Karpas-422 (cell line): ENCODE measurements at regions not wholly inside any gene's neighbourhood (a gene's known extent, or its start where the extent isn't known, plus 50 kb on each side); places are given as distances from the start of the nearest gene placed in this dataset.
"Not testable (repeated sequence)": the region's sequence is repeated elsewhere in the genome, so short reads cannot be mapped to it uniquely, and the experiment has no call there.

ENCODE experiments used
- DNase-seq: peaks from one replicate; pipeline ENCODE4 v3.0.0-alpha.2; 2015
- H2AFZ ChIP-seq: fragments of 200-600 bp; sonication (generic); 2 replicates; pipeline ENCODE4 v1.6.1; 2014; ENCODE audit warnings: antibody characterized with exemption, low read length, mixed read lengths
- H3K27ac ChIP-seq: fragments of 200-600 bp; sonication (generic); 2 replicates; pipeline ENCODE4 v1.5.1; 2014; ENCODE audit warnings: mild to moderate bottlenecking, low read length, moderate library complexity
- H3K27me3 ChIP-seq: fragments of 200-600 bp; sonication (generic); 2 replicates; pipeline ENCODE4 v1.6.1; 2014; ENCODE audit warnings: low read length, mixed read lengths
- H3K36me3 ChIP-seq: fragments of 200-600 bp; sonication (generic); 2 replicates; pipeline ENCODE4 v1.6.1; 2014; ENCODE audit warnings: low read length, mixed read lengths; ENCODE audit not compliant: insufficient read depth
- H3K4me1 ChIP-seq: fragments of 200-600 bp; sonication (generic); 2 replicates; pipeline ENCODE4 v1.6.1; 2014; ENCODE audit warnings: mild to moderate bottlenecking, low read length, mixed read lengths
- H3K4me2 ChIP-seq: fragments of 200-600 bp; sonication (generic); 2 replicates; pipeline ENCODE4 v1.6.1; 2014; ENCODE audit warnings: low read length, low read depth, mild to moderate bottlenecking; ENCODE audit not compliant: poor library complexity, severe bottlenecking
- H3K4me3 ChIP-seq: fragments of 200-600 bp; sonication (generic); 2 replicates; pipeline ENCODE4 v1.5.1; 2014; ENCODE audit warnings: mild to moderate bottlenecking, antibody characterized with exemption, low read length, mixed read lengths
- H3K79me2 ChIP-seq: fragments of 200-600 bp; sonication (generic); 2 replicates; pipeline ENCODE4 v1.6.1; 2014; ENCODE audit warnings: mild to moderate bottlenecking, low read length, mixed read lengths
- H3K9ac ChIP-seq: fragments of 200-600 bp; sonication (generic); 2 replicates; pipeline ENCODE4 v1.6.0; 2014; ENCODE audit warnings: low read length
- H3K9me2 ChIP-seq: fragments of 200-600 bp; sonication (generic), shearing (Covaris generic); replicated peaks from 2 replicates; pipeline ENCODE4 v1.6.0; 2014; ENCODE audit warnings: mild to moderate bottlenecking, low read length, moderate library complexity; ENCODE audit not compliant: insufficient read depth
- H3K9me3 ChIP-seq: fragments of 300-700, 200-600 bp; sonication (generic); 2 replicates; pipeline ENCODE4 v1.6.1; 2014; ENCODE audit warnings: low read length, mixed read lengths
- H4K20me1 ChIP-seq: fragments of 200-600 bp; sonication (generic); 2 replicates; pipeline ENCODE4 v1.6.1; 2014; ENCODE audit warnings: mild to moderate bottlenecking, antibody characterized with exemption, low read length, low read depth; ENCODE audit not compliant: insufficient read depth

- H3K79me2 ChIP-seq = no peaks in the 10 kb centered on the region
- H3K9me2 ChIP-seq = no peaks in the 10 kb centered on the region
- no peaks in the 10 kb centered on the region for H3K36me3 ChIP-seq
- no peak overlapping the region for H3K27ac ChIP-seq
- H4K20me1 ChIP-seq = no peaks in the 10 kb centered on the region
- no peak overlapping the region for H2AFZ ChIP-seq
- peaks cover 29% of the 10 kb centered on the region for H3K9me3 ChIP-seq
- no peak overlapping the region for H3K9ac ChIP-seq
- no peaks in the 10 kb centered on the region for H3K4me1 ChIP-seq
- no peak overlapping the region for H3K4me2 ChIP-seq
- no peak for DNase-seq
- H3K4me3 ChIP-seq = no peak overlapping the region
- H3K27me3 ChIP-seq = no peaks in the 10 kb centered on the region
Observed at GRCh38 chr20:7773511-7773910, 166.7 kb downstream of the HAO1 start.

DNA sequence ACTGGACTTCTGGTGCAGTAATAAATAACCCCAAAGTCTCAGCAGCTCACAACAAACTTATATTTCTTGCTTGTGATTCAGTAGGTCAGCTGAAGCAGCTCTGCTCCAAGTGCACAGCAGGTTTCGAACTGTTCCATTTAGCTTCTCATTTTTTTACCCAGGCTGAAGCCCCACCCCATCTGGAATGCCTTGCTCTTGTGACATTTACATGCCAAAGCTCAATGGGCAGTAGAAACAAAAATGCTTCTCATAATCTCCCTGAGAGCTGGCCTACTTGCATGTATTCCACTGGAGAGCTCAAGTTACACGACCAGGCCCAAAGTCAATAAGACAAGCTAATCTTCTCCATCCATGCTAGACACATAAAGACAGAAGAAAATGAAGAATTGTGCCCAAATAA is 165.2 kb downstream of the HAO1 start:
- no peaks in the 10 kb centered on the region for H4K20me1 ChIP-seq
- no peaks in the 10 kb centered on the region for H3K9me2 ChIP-seq
- H3K4me1 ChIP-seq = no peaks in the 10 kb centered on the region
- no peaks in the 10 kb centered on the region for H3K27me3 ChIP-seq
- H3K4me2 ChIP-seq = no peak overlapping the region
- H3K36me3 ChIP-seq = no peaks in the 10 kb centered on the region
- H3K4me3 ChIP-seq = no peak overlapping the region
- no peak overlapping the region for H3K9ac ChIP-seq
- no peak overlapping the region for H2AFZ ChIP-seq
- DNase-seq = no peak
- H3K9me3 ChIP-seq = peaks cover 28% of the 10 kb centered on the region
- H3K27ac ChIP-seq = no peak overlapping the region
- H3K79me2 ChIP-seq = no peaks in the 10 kb centered on the region

GRCh38 chr20:7776148-7776547 is 164.1 kb downstream of the HAO1 start:
- Histone ChIP-seq H3K9me2 (no peaks in the 10 kb centered on the region), H3K4me3 (no peak overlapping the region), H3K4me1 (no peaks in the 10 kb centered on the region), H4K20me1 (no peaks in the 10 kb centered on the region), H3K27ac (no peak overlapping the region), H3K27me3 (no peaks in the 10 kb centered on the region), H3K36me3 (no peaks in the 10 kb centered on the region), H2AFZ (no peak overlapping the region), H3K9me3 (peaks cover 25% of the 10 kb centered on the region), H3K9ac (no peak overlapping the region), H3K79me2 (no peaks in the 10 kb centered on the region), H3K4me2 (no peak overlapping the region)
- no peak for DNase-seq

DNA sequence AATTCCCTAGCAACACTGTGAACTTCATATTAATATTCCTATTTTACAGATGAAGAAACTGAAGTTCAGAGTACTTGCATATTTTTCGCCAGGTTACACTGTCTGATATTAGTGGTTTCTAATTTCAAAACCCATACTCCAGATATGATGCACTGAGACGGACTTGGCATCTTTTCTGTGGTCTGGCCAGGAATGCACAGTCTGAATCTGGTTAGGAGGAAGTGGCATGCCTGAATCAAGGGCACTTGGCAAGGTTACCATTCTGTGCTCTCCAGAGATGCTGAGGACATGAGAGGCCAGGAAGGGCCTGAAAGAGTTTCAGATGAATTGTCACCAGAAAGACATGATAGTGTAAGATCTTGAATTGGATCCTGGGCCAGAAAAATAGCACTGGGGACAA is 150.1 kb downstream of the HAO1 start:
- H3K4me3 ChIP-seq = no peak overlapping the region
- H3K4me2 ChIP-seq = no peak overlapping the region
- no peaks in the 10 kb centered on the region for H3K4me1 ChIP-seq

GRCh38 chr20:7792150-7792869 is 147.9 kb downstream of the HAO1 start:
- Histone ChIP-seq H4K20me1 (no peaks in the 10 kb centered on the region), H3K4me1 (no peaks in the 10 kb centered on the region), H3K4me2 (no peak overlapping the region), H3K27ac (no peak overlapping the region), H3K36me3 (no peaks in the 10 kb centered on the region), H3K9me3 (peaks cover 5% of the 10 kb centered on the region; the same call in 1 of the 2 replicates), H3K4me3 (no peak overlapping the region), H3K79me2 (no peaks in the 10 kb centered on the region), H3K9me2 (no peaks in the 10 kb centered on the region), H3K27me3 (no peaks in the 10 kb centered on the region), H2AFZ (no peak overlapping the region), H3K9ac (no peak overlapping the region)
- DNase-seq = no peak

More for the DNA sequence above, 150.1 kb downstream of the HAO1 start:
- Histone ChIP-seq H3K27ac (no peak overlapping the region), H3K79me2 (no peaks in the 10 kb centered on the region), H2AFZ (no peak overlapping the region), H3K36me3 (no peaks in the 10 kb centered on the region), H3K27me3 (no peaks in the 10 kb centered on the region), H3K9me3 (peaks cover 5% of the 10 kb centered on the region; the same call in 1 of the 2 replicates), H4K20me1 (no peaks in the 10 kb centered on the region), H3K9me2 (no peaks in the 10 kb centered on the region), H3K9ac (no peak overlapping the region)
- no peak for DNase-seq

DNA sequence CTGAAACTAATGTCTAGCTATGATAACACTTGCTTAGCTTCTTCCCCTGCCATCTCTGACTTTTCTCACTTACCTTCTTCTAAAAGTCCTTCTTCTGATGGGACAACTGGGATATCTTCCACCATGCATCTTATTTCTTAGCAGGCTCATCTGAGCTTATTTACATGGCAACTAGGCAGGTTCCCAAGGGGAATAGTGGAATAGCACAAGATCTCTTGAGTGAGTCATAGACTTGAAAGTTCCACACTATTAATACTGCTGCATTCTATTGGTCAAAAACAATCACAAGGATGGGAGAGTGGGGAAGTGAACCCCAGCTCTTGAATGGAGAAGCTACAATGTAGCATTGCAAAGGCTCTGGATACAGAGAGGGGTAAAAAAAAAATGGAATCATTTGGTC is 142.1 kb downstream of the HAO1 start:
- H3K4me1 ChIP-seq = no peaks in the 10 kb centered on the region
- no peak for DNase-seq
- H3K27ac ChIP-seq = no peak overlapping the region
- no peak overlapping the region for H3K9ac ChIP-seq
- no peaks in the 10 kb centered on the region for H4K20me1 ChIP-seq
- H3K79me2 ChIP-seq = no peaks in the 10 kb centered on the region
- no peak overlapping the region for H2AFZ ChIP-seq
- H3K36me3 ChIP-seq = no peaks in the 10 kb centered on the region
- H3K9me3 ChIP-seq = peaks cover 5% of the 10 kb centered on the region; the same call in 1 of the 2 replicates
- H3K4me3 ChIP-seq = no peak overlapping the region
- no peaks in the 10 kb centered on the region for H3K9me2 ChIP-seq
- H3K27me3 ChIP-seq = no peaks in the 10 kb centered on the region
- no peak overlapping the region for H3K4me2 ChIP-seq

DNA sequence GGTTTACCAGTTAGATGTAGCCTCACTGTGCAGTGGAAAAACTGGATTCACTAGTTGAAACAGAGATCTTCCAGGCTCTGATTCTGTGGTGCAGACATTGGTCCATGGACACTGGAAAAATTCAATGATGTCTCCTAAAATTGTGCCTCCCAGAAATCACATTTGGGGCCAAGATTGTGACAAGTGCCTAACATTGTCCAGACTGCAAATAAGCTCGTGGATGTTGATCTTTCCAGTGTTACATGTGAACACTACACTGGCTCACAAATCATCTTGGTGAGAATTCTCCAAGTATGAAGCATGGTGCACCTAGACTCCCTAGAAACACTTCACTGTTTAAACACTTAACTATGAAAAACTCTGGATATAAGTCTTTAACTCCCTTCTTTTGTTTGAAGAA is 140.4 kb downstream of the HAO1 start:
- Histone ChIP-seq H3K4me3 (no peak overlapping the region), H2AFZ (no peak overlapping the region), H3K9me2 (no peaks in the 10 kb centered on the region), H3K36me3 (no peaks in the 10 kb centered on the region), H3K9ac (no peak overlapping the region), H4K20me1 (no peaks in the 10 kb centered on the region), H3K9me3 (peaks cover 8% of the 10 kb centered on the region; the same call in 1 of the 2 replicates), H3K4me2 (no peak overlapping the region), H3K27me3 (no peaks in the 10 kb centered on the region), H3K79me2 (no peaks in the 10 kb centered on the region), H3K4me1 (no peaks in the 10 kb centered on the region), H3K27ac (no peak overlapping the region)
- no peak for DNase-seq

- H3K9me2 ChIP-seq, H3K36me3 ChIP-seq, H3K27ac ChIP-seq, H3K27me3 ChIP-seq, H4K20me1 ChIP-seq, H3K4me1 ChIP-seq, H3K9ac ChIP-seq, H3K4me3 ChIP-seq, H2AFZ ChIP-seq, DNase-seq, H3K79me2 ChIP-seq, H3K4me2 ChIP-seq: not testable (repeated sequence)
- peaks cover 16% of the 10 kb centered on the region; the same call in 1 of the 2 replicates for H3K9me3 ChIP-seq
Observed at GRCh38 chr20:7803411-7804151, 136.7 kb downstream of the HAO1 start.
